ENCODE measurements at regions not wholly inside any gene's neighbourhood (a gene's known extent, or its start where the extent isn't known, plus 50 kb on each side); places are given as distances from the start of the nearest gene placed in this dataset.

DNA sequence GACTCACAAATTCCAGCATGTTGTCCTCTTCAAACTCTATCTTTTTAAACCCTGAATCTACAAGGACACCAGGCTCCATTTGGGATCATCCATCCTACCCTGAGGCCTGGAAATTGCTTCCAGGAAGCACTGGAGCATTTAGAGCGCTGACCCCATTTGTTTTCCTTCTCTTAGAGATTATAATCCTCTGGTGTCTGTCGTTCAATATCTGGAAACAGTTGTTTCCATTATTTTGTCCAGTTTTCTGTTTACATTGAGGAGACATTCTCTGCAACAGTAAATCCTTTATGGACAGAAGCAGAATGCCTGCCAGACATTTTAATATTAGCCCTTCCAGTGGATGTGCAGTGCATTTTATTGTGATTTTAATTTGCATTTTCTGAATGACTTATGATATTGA, 119.4 kb upstream of the MEOX2 start:
- WGBS, 2 donors, result 69 to 74% methylated on average over 2 of the region's 2 CpGs
- H3K9me3 ChIP-seq, result no peaks in the 10 kb centered on the region
- intact Hi-C loops (cut with DNase I), result no loop called here

DNA sequence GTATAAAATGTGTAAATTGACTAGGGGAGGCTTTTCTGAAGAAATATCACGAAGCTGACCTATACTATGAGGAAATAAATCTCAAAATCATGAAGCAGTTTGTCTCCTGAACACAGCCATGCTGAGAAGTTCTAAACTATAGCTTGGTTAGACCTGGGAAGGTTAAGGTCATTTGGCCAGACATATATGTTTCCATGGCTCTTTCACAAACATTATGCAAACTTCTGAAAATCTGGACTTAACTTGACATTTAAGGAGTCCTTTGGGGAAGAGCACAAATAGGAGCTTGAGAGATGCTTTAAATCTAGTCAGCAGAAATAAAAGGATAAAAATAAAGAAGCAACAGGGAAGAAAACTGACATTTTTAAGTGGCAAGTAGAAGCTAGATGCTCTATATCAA, 115.9 kb upstream of the MEOX2 start:
- Histone ChIP-seq H3K27ac (no peak overlapping the region), H3K4me1 (no peaks in the 10 kb centered on the region), H3K4me3 (replicated peaks in 1 of 3) (no peak overlapping the region), H3K27me3 (no peaks in the 10 kb centered on the region), H3K36me3 (no peaks in the 10 kb centered on the region), H3K9me3 (no peaks in the 10 kb centered on the region)
- 78 to 86% methylated on average over 1 of the region's 1 CpG for WGBS, 2 donors
- no peak for DNase-seq
- TF ChIP-seq, protein P1, sequence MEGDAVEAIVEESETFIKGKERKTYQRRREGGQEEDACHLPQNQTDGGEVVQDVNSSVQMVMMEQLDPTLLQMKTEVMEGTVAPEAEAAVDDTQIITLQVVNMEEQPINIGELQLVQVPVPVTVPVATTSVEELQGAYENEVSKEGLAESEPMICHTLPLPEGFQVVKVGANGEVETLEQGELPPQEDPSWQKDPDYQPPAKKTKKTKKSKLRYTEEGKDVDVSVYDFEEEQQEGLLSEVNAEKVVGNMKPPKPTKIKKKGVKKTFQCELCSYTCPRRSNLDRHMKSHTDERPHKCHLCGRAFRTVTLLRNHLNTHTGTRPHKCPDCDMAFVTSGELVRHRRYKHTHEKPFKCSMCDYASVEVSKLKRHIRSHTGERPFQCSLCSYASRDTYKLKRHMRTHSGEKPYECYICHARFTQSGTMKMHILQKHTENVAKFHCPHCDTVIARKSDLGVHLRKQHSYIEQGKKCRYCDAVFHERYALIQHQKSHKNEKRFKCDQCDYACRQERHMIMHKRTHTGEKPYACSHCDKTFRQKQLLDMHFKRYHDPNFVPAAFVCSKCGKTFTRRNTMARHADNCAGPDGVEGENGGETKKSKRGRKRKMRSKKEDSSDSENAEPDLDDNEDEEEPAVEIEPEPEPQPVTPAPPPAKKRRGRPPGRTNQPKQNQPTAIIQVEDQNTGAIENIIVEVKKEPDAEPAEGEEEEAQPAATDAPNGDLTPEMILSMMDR (IDR thresholded peaks at IDR 0.05), result no peak
- no peak for TF ChIP-seq POLR2A (IDR thresholded peaks at IDR 0.05)
- intact Hi-C loops (cut with DNase I), result no loop called here

More for the DNA sequence above, 119.4 kb upstream of the MEOX2 start:
- Histone ChIP-seq H3K27me3 (no peaks in the 10 kb centered on the region), H3K36me3 (no peaks in the 10 kb centered on the region), H3K4me3 (replicated peaks in 1 of 3) (no peak overlapping the region), H3K4me1 (no peaks in the 10 kb centered on the region), H3K27ac (no peak overlapping the region)
- TF ChIP-seq, protein P1 (IDR thresholded peaks at IDR 0.05), result no peak
- no peak for TF ChIP-seq POLR2A (IDR thresholded peaks at IDR 0.05)
- DNase-seq, result no peak

DNA sequence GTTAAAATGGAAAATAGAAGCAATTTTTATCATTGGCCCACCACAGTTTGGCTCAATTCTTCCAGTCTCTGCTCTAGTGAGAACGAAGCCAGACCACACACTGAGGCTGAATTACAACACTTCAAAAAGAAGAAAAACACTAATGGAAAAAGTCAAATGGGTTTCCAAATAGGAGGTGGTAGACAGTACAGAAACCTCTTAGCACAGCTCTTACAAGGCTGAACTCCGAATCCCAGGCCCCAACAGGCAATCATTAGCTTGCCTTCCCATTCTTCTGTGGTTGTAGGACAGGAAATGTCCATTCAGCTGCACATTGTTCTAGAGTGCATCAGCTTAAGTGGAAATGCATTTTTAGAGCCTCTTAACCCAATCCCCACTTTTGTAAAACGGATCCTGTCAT, 115.1 kb upstream of the MEOX2 start:
- TF ChIP-seq, protein P1 (IDR thresholded peaks at IDR 0.05), result no peak
- TF ChIP-seq POLR2A (IDR thresholded peaks at IDR 0.05), result no peak
- no peak for DNase-seq
- WGBS, 2 donors, result 28 to 34% methylated on average over 3 of the region's 3 CpGs
- Histone ChIP-seq H3K9me3 (no peaks in the 10 kb centered on the region), H3K27me3 (no peaks in the 10 kb centered on the region), H3K4me1 (no peaks in the 10 kb centered on the region), H3K4me3 (replicated peaks in 1 of 3) (no peak overlapping the region), H3K27ac (no peak overlapping the region), H3K36me3 (no peaks in the 10 kb centered on the region)
- intact Hi-C loops (cut with DNase I), result no loop called here

- Histone ChIP-seq H3K4me1 (no peaks in the 10 kb centered on the region), H3K9me3 (no peaks in the 10 kb centered on the region), H3K36me3 (no peaks in the 10 kb centered on the region), H3K27me3 (no peaks in the 10 kb centered on the region), H3K27ac (no peak overlapping the region), H3K4me3 (replicated peaks in 1 of 3) (no peak overlapping the region)
- TF ChIP-seq POLR2A (IDR thresholded peaks at IDR 0.05), result no peak
- TF ChIP-seq, protein P1 (IDR thresholded peaks at IDR 0.05), result no peak
- DNase-seq, result no peak
- intact Hi-C loops (cut with DNase I), result no loop called here
Observed at GRCh38 chr7:15801041-15801440, 114.6 kb upstream of the MEOX2 start.

GRCh38 chr7:15798081-15798480, 111.6 kb upstream of the MEOX2 start:
- no peak overlapping the region for H3K27ac ChIP-seq
- no peaks in the 10 kb centered on the region for H3K9me3 ChIP-seq
- H3K4me3 ChIP-seq (replicated peaks in 1 of 3), result no peak overlapping the region
- H3K4me1 ChIP-seq, result no peaks in the 10 kb centered on the region
- H3K36me3 ChIP-seq, result no peaks in the 10 kb centered on the region
- WGBS, 2 donors, result 35 to 41% methylated on average over 1 of the region's 1 CpG
- no peak for DNase-seq
- TF ChIP-seq POLR2A (IDR thresholded peaks at IDR 0.05), result no peak
- TF ChIP-seq, protein P1 (IDR thresholded peaks at IDR 0.05), result no peak
- no peaks in the 10 kb centered on the region for H3K27me3 ChIP-seq
- intact Hi-C loops (cut with DNase I), result no loop called here

Data from thyroid gland (tissue), 4 donors.